IMR-90 (cell line): ENCODE measurements at regions not wholly inside any gene's neighbourhood (a gene's known extent, or its start where the extent isn't known, plus 50 kb on each side); places are given as distances from the start of the nearest gene placed in this dataset.

ENCODE experiments used
- ATAC-seq: fragments of 200-7000 bp; cut with Tn5 transposase; 2 replicates; pipeline ENCODE4 v1.9.1; 2020; ENCODE audit warnings: low read depth, mild to moderate bottlenecking, moderate library complexity
- BruUV-seq: library from RNA; stranded (reverse); fragments of 400-500 nt; replicated peaks from 2 replicates; lab custom pipeline; 2021; lab: Mats Ljungman, UMichigan
- CTCF ChIA-PET: fragments of 300-600 bp; formaldehyde crosslinking; extraction: SDS; loops from one replicate; lab custom pipeline; 2021; ENCODE audit warnings: antibody characterized with exemption; lab: Yijun Ruan, JAX
- POLR2A ChIA-PET: fragments of 300-600 bp; sonication (Branson Sonifier 250); formaldehyde crosslinking; loops from one replicate; lab custom pipeline; 2022; ENCODE audit warnings: antibody characterized with exemption; ENCODE audit not compliant: unreplicated experiment; lab: Charles Lee
- DNase-seq: peaks from one replicate; pipeline ENCODE4 v3.0.0; 2013
- H2AFZ ChIP-seq: replicated peaks from 2 replicates; pipeline ENCODE3; 2013; ENCODE audit warnings: low read length, mild to moderate bottlenecking; ENCODE audit not compliant: poor library complexity
- H2AK5ac ChIP-seq: 2 replicates; pipeline ENCODE4 v1.6.1; 2013; ENCODE audit warnings: low read depth, low read length, inconsistent platforms
- H2AK9ac ChIP-seq: replicated peaks from 2 replicates; pipeline ENCODE3; 2013; ENCODE audit warnings: mild to moderate bottlenecking, low read depth, low read length, moderate library complexity; ENCODE audit not compliant: poor library complexity
- H2BK120ac ChIP-seq: 2 replicates; pipeline ENCODE4 v1.6.1; 2013; ENCODE audit warnings: low read depth, low read length, inconsistent platforms
- H2BK15ac ChIP-seq: 3 replicates; pipeline ENCODE4 v1.6.1; 2013; ENCODE audit warnings: low read depth, low read length, inconsistent platforms
- H2BK20ac ChIP-seq: 2 replicates; pipeline ENCODE4 v1.6.1; 2013; ENCODE audit warnings: low read depth, mild to moderate bottlenecking, inconsistent platforms, low read length, moderate library complexity
- H2BK5ac ChIP-seq: 2 replicates; pipeline ENCODE4 v1.6.1; 2013; ENCODE audit warnings: mild to moderate bottlenecking, low read depth, low read length, inconsistent platforms; ENCODE audit not compliant: poor library complexity, severe bottlenecking
- H3K14ac ChIP-seq: replicated peaks from 2 replicates; pipeline ENCODE4 v1.6.1; 2013; ENCODE audit warnings: low read depth, low read length, inconsistent platforms
- H3K18ac ChIP-seq: 2 replicates; pipeline ENCODE4 v1.6.1; 2013; ENCODE audit warnings: low read depth, low read length, control low read depth
- H3K23ac ChIP-seq: 2 replicates; pipeline ENCODE4 v1.6.1; 2013; ENCODE audit warnings: low read depth, low read length, inconsistent platforms
- H3K27ac ChIP-seq: 2 replicates; pipeline ENCODE4 v1.5.1; 2013; ENCODE audit warnings: mild to moderate bottlenecking, control low read depth, low read length; ENCODE audit not compliant: insufficient read depth
- H3K27me3 ChIP-seq: 2 replicates; pipeline ENCODE4 v1.6.1; 2013; ENCODE audit warnings: low read length; ENCODE audit not compliant: control insufficient read depth, insufficient read depth
- H3K36me3 ChIP-seq: 2 replicates; pipeline ENCODE4 v1.6.1; 2013; ENCODE audit warnings: low read length, mixed read lengths; ENCODE audit not compliant: control insufficient read depth, insufficient read depth
- H3K4ac ChIP-seq: 2 replicates; pipeline ENCODE4 v1.6.1; 2013; ENCODE audit warnings: low read depth, low read length, inconsistent platforms
- H3K4me1 ChIP-seq: 2 replicates; pipeline ENCODE4 v1.6.1; 2013; ENCODE audit warnings: low read length, mixed read lengths; ENCODE audit not compliant: control insufficient read depth, insufficient read depth
- H3K4me2 ChIP-seq: 2 replicates; pipeline ENCODE4 v1.6.1; 2013; ENCODE audit warnings: low read depth, mild to moderate bottlenecking, control low read depth, low read length, moderate library complexity
- H3K4me3 ChIP-seq: 2 replicates; pipeline ENCODE4 v1.5.1; 2013; ENCODE audit warnings: low read depth, mild to moderate bottlenecking, control low read depth, low read length, moderate library complexity; ENCODE audit not compliant: insufficient read depth
- H3K56ac ChIP-seq: 2 replicates; pipeline ENCODE4 v1.6.1; 2013; ENCODE audit warnings: low read length, inconsistent platforms; ENCODE audit not compliant: insufficient read depth; ENCODE audit errors: extremely low read depth
- H3K79me1 ChIP-seq, 2 experiments: 2 replicates each; pipeline ENCODE4 v1.6.1; 2013; ENCODE audit warnings: low read length in 2 of 2, inconsistent platforms in 1 of 2, low read depth in 1 of 2
- H3K9ac ChIP-seq: 2 replicates; pipeline ENCODE4 v1.6.1; 2013; ENCODE audit warnings: low read depth, low read length, control low read depth
- H3K9me1 ChIP-seq: 2 replicates; pipeline ENCODE4 v1.6.1; 2013; ENCODE audit warnings: low read length, inconsistent platforms; ENCODE audit not compliant: insufficient read depth
- H3K9me3 ChIP-seq: 2 replicates; pipeline ENCODE4 v1.6.1; 2013; ENCODE audit warnings: low read length; ENCODE audit not compliant: control insufficient read depth, insufficient read depth
- H4K20me1 ChIP-seq: 2 replicates; pipeline ENCODE4 v1.6.1; 2013; ENCODE audit warnings: low read length, inconsistent platforms; ENCODE audit not compliant: insufficient read depth
- H4K5ac ChIP-seq: 2 replicates; pipeline ENCODE4 v1.6.1; 2013; ENCODE audit warnings: mild to moderate bottlenecking, low read depth, low read length, control low read depth
- H4K8ac ChIP-seq, 2 experiments: 2 replicates each; pipeline ENCODE4 v1.6.1; 2013; ENCODE audit warnings: low read depth in 2 of 2, low read length in 2 of 2, control low read depth in 1 of 2, inconsistent platforms in 1 of 2
- H4K91ac ChIP-seq: 2 replicates; pipeline ENCODE4 v1.6.1; 2013; ENCODE audit warnings: low read depth, low read length, inconsistent platforms; ENCODE audit not compliant: insufficient read depth
- BHLHE40 ChIP-seq: fragments of 150-350 bp; IDR thresholded peaks from 2 replicates; pipeline ENCODE4 v1.6.1; 2016; ENCODE audit warnings: mild to moderate bottlenecking, low read depth, low read length
- CHD1 ChIP-seq: IDR thresholded peaks from 2 replicates; pipeline ENCODE4 v1.6.1; 2012; ENCODE audit warnings: low read depth, low read length, improper control_type of control experiment
- CTCF ChIP-seq: conservative IDR thresholded peaks from 2 replicates; pipeline ENCODE4 v1.5.1; 2012; ENCODE audit warnings: mild to moderate bottlenecking, low read depth, low read length, improper control_type of control experiment
- MAFK ChIP-seq: IDR thresholded peaks from 2 replicates; pipeline ENCODE4 v1.6.1; 2012; ENCODE audit warnings: low read depth, low read length, improper control_type of control experiment
- MAZ ChIP-seq: IDR thresholded peaks from 2 replicates; pipeline ENCODE4 v1.6.1; 2012; ENCODE audit warnings: low read depth, mild to moderate bottlenecking, low read length, improper control_type of control experiment, moderate library complexity, borderline replicate concordance
- MXI1 ChIP-seq: IDR thresholded peaks from 2 replicates; pipeline ENCODE4 v1.6.1; 2012; ENCODE audit warnings: low read depth, mild to moderate bottlenecking, low read length, moderate library complexity, borderline replicate concordance
- NFE2L2 ChIP-seq: fragments of 150-350 bp; IDR thresholded peaks from 2 replicates; pipeline ENCODE4 v1.6.1; 2016; ENCODE audit warnings: low read depth, mild to moderate bottlenecking, low read length
- POLR2A ChIP-seq: IDR thresholded peaks from 2 replicates; pipeline ENCODE4 v1.6.1; 2012; ENCODE audit warnings: mild to moderate bottlenecking, low read depth, low read length
- RAD21 ChIP-seq: IDR thresholded peaks from 2 replicates; pipeline ENCODE4 v1.6.1; 2012; ENCODE audit warnings: low read length, improper control_type of control experiment
- RCOR1 ChIP-seq: IDR thresholded peaks from 2 replicates; pipeline ENCODE4 v1.6.1; 2012; ENCODE audit warnings: mild to moderate bottlenecking, low read length, improper control_type of control experiment; ENCODE audit not compliant: insufficient replicate concordance
- RFX5 ChIP-seq: IDR thresholded peaks from 2 replicates; pipeline ENCODE4 v1.8.0; 2012; ENCODE audit warnings: low read depth, mild to moderate bottlenecking, low read length, moderate library complexity
- SMC3 ChIP-seq: fragments of 150-350 bp; IDR thresholded peaks from 2 replicates; pipeline ENCODE4 v1.6.1; 2016; ENCODE audit warnings: low read depth, mild to moderate bottlenecking, antibody characterized with exemption, low read length, moderate library complexity
- USF2 ChIP-seq: fragments of 150-350 bp; IDR thresholded peaks from 2 replicates; pipeline ENCODE4 v1.6.1; 2017; ENCODE audit warnings: mild to moderate bottlenecking, antibody characterized with exemption, low read length, low read depth
- WGBS, 2 experiments: methylation state at CpG; one replicate each; pipeline versions ENCODE4 v1.1.5 to v1.1.7; 2013; ENCODE audit warnings: missing lambda C conversion rate in 2 of 2; ENCODE audit not compliant: insufficient read length in 1 of 2; ENCODE audit errors: extremely low coverage in 2 of 2; 5-methylcytosine and 5-hydroxymethylcytosine counted together
- dilution Hi-C: fragments of 300-500 bp; cut with HindIII; formaldehyde crosslinking; loops from one replicate; pipeline ENCODE4 v1.14.3; 2018; ENCODE audit warnings: low sequenced_read_pairs; ENCODE audit not compliant: unreplicated experiment
- in situ Hi-C: fragments of 300-500 bp; cut with MboI; formaldehyde crosslinking; loops from 3 replicates; pipeline ENCODE4 v1.14.3; 2019; ENCODE audit warnings: low sequenced_read_pairs, inconsistent platforms, mixed read lengths
- intact Hi-C: fragments of 100-400 bp; cut with micrococcal nuclease; formaldehyde crosslinking; loops from 2 replicates; pipeline ENCODE4 v1.10.0; 2022

GRCh38 chr9:26131886-26132285, 453.6 kb upstream of the TUSC1 start:
- ChIA-PET POLR2A (no interaction called here), CTCF (no interaction called here)
- Histone ChIP-seq H2AK5ac (no peak overlapping the region), H3K4me1 (no peaks in the 10 kb centered on the region), H2BK5ac (no peak overlapping the region), H3K4me3 (no peak overlapping the region), H4K20me1 (no peaks in the 10 kb centered on the region), H3K36me3 (no peaks in the 10 kb centered on the region), H3K4me2 (no peak overlapping the region; the same call in 1 of the 2 replicates), H3K14ac (no peak overlapping the region), H4K8ac (no peak overlapping the region), H2AFZ (no peak overlapping the region), H2BK15ac (no peak overlapping the region), H2BK120ac (no peak overlapping the region), H2AK9ac (no peak overlapping the region), H3K27ac (no peak overlapping the region), H3K9me1 (no peaks in the 10 kb centered on the region), H3K27me3 (no peaks in the 10 kb centered on the region), H3K9me3 (no peaks in the 10 kb centered on the region), H3K56ac (no peak overlapping the region; the same call in 1 of the 2 replicates), H3K9ac (no peak overlapping the region), H3K23ac (no peak overlapping the region), H4K5ac (no peak overlapping the region), H4K91ac (no peak overlapping the region), H2BK20ac (no peak overlapping the region), H3K79me1 (no peaks in the 10 kb centered on the region), H3K18ac (no peak overlapping the region), H3K4ac (no peak overlapping the region)
- WGBS, 2 experiments = 83% methylated on average over 1 of the region's 1 CpG; no CpG with 5 or more reads in 1 of the 2 experiments
- TF ChIP-seq RFX5 (no peak), MAFK (no peak), CTCF (no peak), NFE2L2 (no peak), MXI1 (no peak), MAZ (no peak), BHLHE40 (no peak), POLR2A (no peak), CHD1 (no peak), SMC3 (no peak), USF2 (no peak), RCOR1 (no peak), RAD21 (no peak)
- BruUV-seq = no TSS peak
- in situ Hi-C loops (no loop called here), dilution Hi-C loops (no loop called here), intact Hi-C loops (no loop called here)
- ATAC-seq (peak; percentile 71), DNase-seq (peak; percentile 17)
